BJ (cell line): ENCODE measurements at regions not wholly inside any gene's neighbourhood (a gene's known extent, or its start where the extent isn't known, plus 50 kb on each side); places are given as distances from the start of the nearest gene placed in this dataset.

ENCODE experiments used
- CTCF ChIA-PET: fragments of 350-600 bp; formaldehyde crosslinking; extraction: SDS; loops from one replicate; lab custom pipeline; 2021; ENCODE audit warnings: antibody characterized with exemption, inconsistent platforms; lab: Yijun Ruan, JAX
- POLR2A ChIA-PET: fragments of 300-600 bp; sonication (Branson Sonifier 250); formaldehyde crosslinking; extraction: SDS; loops from one replicate; lab custom pipeline; 2021; ENCODE audit warnings: antibody characterized with exemption; lab: Charles Lee
- DNase-seq: peaks from one replicate; pipeline ENCODE4 v3.0.0-alpha.2; 2011; ENCODE audit warnings: low read depth
- H3K27me3 ChIP-seq: 2 replicates; pipeline ENCODE4 v1.6.0; 2011; ENCODE audit warnings: low read length; ENCODE audit not compliant: control insufficient read depth, insufficient read depth
- H3K36me3 ChIP-seq: 2 replicates; pipeline ENCODE4 v1.5.1; 2011; ENCODE audit warnings: low read length; ENCODE audit not compliant: control insufficient read depth, insufficient read depth
- H3K4me3 ChIP-seq: 2 replicates; pipeline ENCODE4 v1.5.1; 2011; ENCODE audit warnings: low read depth, mild to moderate bottlenecking, control low read depth, low read length
- TF ChIP-seq, protein P1 (sequence below): IDR thresholded peaks from 2 replicates; pipeline ENCODE4 v1.5.1; 2011; ENCODE audit warnings: low read depth, mild to moderate bottlenecking, control low read depth, inconsistent platforms, low read length, moderate library complexity; ENCODE audit not compliant: insufficient read depth

DNA sequence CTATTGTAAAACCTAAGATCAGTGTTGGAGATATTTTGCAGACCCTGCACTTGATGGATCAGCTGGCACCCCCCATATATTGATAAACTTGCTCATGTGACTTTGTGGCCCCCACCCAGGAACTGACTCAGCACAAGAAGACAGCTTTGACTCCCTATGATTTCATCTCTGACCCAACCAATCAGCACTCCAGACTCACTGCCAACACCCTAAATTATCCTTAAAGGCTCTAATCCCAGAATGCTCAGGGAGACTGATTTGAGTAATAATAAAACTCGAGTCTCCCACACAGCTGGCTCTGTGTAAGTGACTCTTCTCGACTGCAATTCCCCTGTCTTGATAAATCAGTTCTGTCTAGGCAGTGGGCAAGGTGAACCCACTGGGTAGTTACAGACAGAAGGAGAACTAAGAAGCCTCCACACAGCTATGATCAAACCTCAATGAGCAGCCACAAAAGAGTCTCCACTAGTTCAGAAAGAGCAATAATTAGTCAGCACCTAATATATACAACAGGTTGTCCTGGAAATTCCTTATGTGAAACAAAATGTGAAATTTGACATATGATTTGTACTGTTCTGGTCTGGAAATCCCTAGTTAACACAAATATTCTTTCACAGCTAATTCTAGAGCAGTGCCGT is 52.2 kb downstream of the ACTL7B start:
- TF ChIP-seq, protein P1, sequence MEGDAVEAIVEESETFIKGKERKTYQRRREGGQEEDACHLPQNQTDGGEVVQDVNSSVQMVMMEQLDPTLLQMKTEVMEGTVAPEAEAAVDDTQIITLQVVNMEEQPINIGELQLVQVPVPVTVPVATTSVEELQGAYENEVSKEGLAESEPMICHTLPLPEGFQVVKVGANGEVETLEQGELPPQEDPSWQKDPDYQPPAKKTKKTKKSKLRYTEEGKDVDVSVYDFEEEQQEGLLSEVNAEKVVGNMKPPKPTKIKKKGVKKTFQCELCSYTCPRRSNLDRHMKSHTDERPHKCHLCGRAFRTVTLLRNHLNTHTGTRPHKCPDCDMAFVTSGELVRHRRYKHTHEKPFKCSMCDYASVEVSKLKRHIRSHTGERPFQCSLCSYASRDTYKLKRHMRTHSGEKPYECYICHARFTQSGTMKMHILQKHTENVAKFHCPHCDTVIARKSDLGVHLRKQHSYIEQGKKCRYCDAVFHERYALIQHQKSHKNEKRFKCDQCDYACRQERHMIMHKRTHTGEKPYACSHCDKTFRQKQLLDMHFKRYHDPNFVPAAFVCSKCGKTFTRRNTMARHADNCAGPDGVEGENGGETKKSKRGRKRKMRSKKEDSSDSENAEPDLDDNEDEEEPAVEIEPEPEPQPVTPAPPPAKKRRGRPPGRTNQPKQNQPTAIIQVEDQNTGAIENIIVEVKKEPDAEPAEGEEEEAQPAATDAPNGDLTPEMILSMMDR, result no peak
- DNase-seq, result no peak
- Histone ChIP-seq H3K27me3 (no peaks in the 10 kb centered on the region; the same call in 1 of the 2 replicates), H3K4me3 (no peak overlapping the region), H3K36me3 (no peaks in the 10 kb centered on the region)
- ChIA-PET POLR2A (no interaction called here), CTCF (no interaction called here)

DNA sequence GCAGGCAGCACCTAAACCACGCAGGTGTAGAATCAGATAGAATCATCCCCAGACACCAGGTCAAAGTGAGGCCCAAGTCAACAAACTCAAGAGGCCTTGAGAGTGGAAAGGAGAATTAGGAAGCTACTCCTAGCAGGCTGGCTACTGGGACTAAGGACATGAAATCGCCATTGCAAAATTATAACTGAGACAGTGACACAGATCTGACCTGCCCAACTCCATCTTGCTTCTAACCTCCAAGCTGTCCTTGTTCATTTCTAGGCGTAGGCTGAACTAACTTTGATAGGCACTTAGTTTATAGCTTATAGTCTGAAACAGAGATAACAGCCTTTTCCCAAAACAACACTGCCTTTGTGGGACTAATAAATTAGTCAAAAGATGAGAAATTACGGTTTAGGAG is 52.8 kb downstream of the ACTL7B start:
- no peak for DNase-seq
- no peaks in the 10 kb centered on the region for H3K36me3 ChIP-seq
- H3K27me3 ChIP-seq, result no peaks in the 10 kb centered on the region; the same call in 1 of the 2 replicates
- no peak overlapping the region for H3K4me3 ChIP-seq
- TF ChIP-seq, protein P1, result no peak
- CTCF ChIA-PET, result no interaction called here
- POLR2A ChIA-PET, result no interaction called here

DNA sequence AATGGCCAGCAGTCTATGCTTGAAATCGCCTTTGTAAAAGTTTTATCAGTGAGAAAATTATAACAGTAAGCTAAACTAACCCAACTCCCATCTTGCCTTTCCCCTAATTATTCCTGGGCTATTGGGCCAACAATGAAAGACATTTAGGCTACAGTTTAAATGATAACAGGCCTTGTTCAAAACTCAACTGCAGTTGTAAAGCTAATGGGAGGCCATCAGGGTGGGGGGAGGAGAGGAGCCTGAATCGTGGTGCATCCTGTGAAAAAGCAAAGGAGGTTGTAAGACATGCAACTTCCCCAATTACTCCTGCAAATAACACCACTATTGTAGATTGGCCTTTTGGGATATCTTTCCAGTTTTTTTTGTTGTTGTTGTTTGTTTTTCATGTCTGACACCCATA is 53.8 kb downstream of the ACTL7B start:
- TF ChIP-seq, protein P1, result no peak
- no peak overlapping the region for H3K4me3 ChIP-seq
- H3K36me3 ChIP-seq, result no peaks in the 10 kb centered on the region
- CTCF ChIA-PET, result interaction anchor here (0.7 kb wide), 1 partner anchor 11 kb away, joined by 4 read pairs; no protein-coding TSS in a partner anchor
- DNase-seq, result no peak
- POLR2A ChIA-PET, result no interaction called here
- H3K27me3 ChIP-seq, result no peaks in the 10 kb centered on the region; the same call in 1 of the 2 replicates

DNA sequence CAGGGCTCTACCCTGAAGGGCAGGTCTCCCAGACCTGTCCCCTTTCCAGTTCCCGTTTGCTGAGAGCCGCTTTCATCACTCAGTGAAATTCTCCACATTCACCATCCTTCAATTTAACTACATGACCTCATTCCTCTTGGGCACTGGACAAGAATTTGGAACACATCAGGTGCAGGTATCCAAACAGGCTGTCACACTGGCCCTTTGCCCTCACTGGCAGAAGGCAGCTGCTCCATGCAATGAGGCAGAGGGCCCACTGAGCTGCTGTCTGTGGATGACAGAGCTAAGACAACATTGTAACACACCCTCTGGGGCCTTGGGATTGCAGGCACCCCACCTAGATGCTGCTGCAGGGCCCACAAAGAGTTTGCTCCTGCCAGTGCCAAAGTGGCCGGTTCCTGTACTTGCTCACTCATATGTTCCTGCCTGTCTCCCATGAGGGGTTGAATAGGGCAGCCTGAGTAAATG is 55.1 kb downstream of the ACTL7B start:
- TF ChIP-seq, protein P1, result no peak
- CTCF ChIA-PET, result interaction anchor here (1.0 to 2.9 kb wide), 2 partner anchors 12 to 14 kb away, joined by 3 to 6 read pairs; no protein-coding TSS in a partner anchor
- POLR2A ChIA-PET, result no interaction called here
- H3K36me3 ChIP-seq, result no peaks in the 10 kb centered on the region
- no peak overlapping the region for H3K4me3 ChIP-seq
- no peaks in the 10 kb centered on the region for H3K27me3 ChIP-seq
- no peak for DNase-seq

DNA sequence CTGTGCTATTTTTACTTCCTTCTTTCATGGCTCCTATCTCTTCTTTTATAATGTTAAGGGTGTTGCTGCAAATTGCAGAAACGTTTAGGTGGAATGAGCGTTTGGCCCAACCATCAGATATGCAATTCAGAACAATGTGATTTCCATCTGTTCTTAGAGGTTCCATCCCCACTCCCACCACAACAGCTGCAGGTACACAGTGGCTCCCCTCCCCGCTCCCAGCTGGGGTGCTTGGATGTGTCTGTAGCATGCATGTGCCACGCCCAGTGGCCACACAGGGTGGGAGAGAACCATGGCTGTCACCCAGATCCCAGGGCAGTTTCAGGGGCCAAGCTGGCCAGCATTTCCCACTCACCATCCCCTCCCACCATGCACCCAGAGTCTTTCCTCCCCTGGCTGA is 62.2 kb downstream of the ACTL7B start:
- Histone ChIP-seq H3K36me3 (no peaks in the 10 kb centered on the region), H3K27me3 (no peaks in the 10 kb centered on the region), H3K4me3 (no peak overlapping the region)
- ChIA-PET CTCF (no interaction called here), POLR2A (no interaction called here)
- DNase-seq, result no peak
- TF ChIP-seq, protein P1, result no peak
